GM18868 (cell line): ENCODE measurements at regions not wholly inside any gene's neighbourhood (a gene's known extent, or its start where the extent isn't known, plus 50 kb on each side); places are given as distances from the start of the nearest gene placed in this dataset.

Experiments used
- ATAC-seq: cut with Tn5 transposase; IDR thresholded peaks from one replicate; pipeline ENCODE4 v1.9.1; 2021; ENCODE audit warnings: mild to moderate bottlenecking, moderate library complexity; ENCODE audit not compliant: unreplicated experiment

GRCh38 chr15:81987628-81988027 lies 58.2 kb downstream of the MEX3B start:
- ATAC-seq, result no peak

GRCh38 chr15:81983497-81983896 lies 62.3 kb downstream of the MEX3B start:
- ATAC-seq, result no peak

GRCh38 chr15:81982808-81983207 lies 63.0 kb downstream of the MEX3B start:
- ATAC-seq, result no peak

- ATAC-seq, result no peak
Observed at GRCh38 chr15:81981908-81982307, 63.9 kb downstream of the MEX3B start.

- no peak for ATAC-seq
Observed at GRCh38 chr15:81977464-81977863, 68.4 kb downstream of the MEX3B start.

GRCh38 chr15:81968691-81969090 lies 77.1 kb downstream of the MEX3B start:
- ATAC-seq, result no peak

- ATAC-seq, result no peak
Observed at GRCh38 chr15:81966631-81967030, 79.2 kb downstream of the MEX3B start.

GRCh38 chr15:81962482-81962881 lies 83.3 kb downstream of the MEX3B start:
- no peak for ATAC-seq

- ATAC-seq, result no peak
Observed at GRCh38 chr15:81959196-81959595, 86.6 kb downstream of the MEX3B start.

- no peak for ATAC-seq
Observed at GRCh38 chr15:81957698-81958097, 88.1 kb downstream of the MEX3B start.

GRCh38 chr15:81955382-81956062 lies 90.3 kb downstream of the MEX3B start:
- ATAC-seq, result no peak

GRCh38 chr15:81954158-81954783 lies 91.5 kb downstream of the MEX3B start:
- no peak for ATAC-seq

- no peak for ATAC-seq
Observed at GRCh38 chr15:81950841-81951414, 94.9 kb downstream of the MEX3B start.

GRCh38 chr15:81948751-81949150 lies 97.1 kb downstream of the MEX3B start:
- peak; percentile 81 for ATAC-seq

GRCh38 chr15:81948222-81948621 lies 97.6 kb downstream of the MEX3B start:
- no peak for ATAC-seq

GRCh38 chr15:81947548-81947947 lies 98.3 kb downstream of the MEX3B start:
- no peak for ATAC-seq

GRCh38 chr15:81945014-81945615 lies 100.7 kb downstream of the MEX3B start:
- ATAC-seq, result no peak

- ATAC-seq, result no peak
Observed at GRCh38 chr15:81942655-81943195, 103.1 kb downstream of the MEX3B start.

GRCh38 chr15:81942157-81942556 lies 103.7 kb downstream of the MEX3B start:
- ATAC-seq, result no peak

- ATAC-seq, result no peak
Observed at GRCh38 chr15:81941479-81941878, 104.3 kb downstream of the MEX3B start.
